ENCODE measurements at regions not wholly inside any gene's neighbourhood (a gene's known extent, or its start where the extent isn't known, plus 50 kb on each side); places are given as distances from the start of the nearest gene placed in this dataset.

DNA sequence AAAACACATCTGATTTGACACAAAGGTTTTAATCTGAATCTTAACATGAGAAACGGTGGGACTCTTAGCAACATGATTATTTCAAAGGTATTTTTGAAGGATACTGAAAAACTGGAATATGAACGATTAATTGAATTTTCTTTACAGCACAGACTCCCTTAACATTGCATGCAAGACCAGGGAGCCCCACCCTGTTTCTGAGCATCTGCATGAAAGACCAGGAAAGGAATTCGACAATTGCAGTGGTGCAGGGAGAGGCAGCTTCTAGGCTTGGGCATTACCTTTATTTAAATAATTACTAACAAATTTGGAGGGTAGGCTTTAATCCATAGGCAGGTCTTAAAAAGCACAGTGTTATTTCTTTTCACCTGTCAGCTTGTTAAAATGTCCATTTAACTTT lies 240.6 kb upstream of the TOPAZ1 start:
- ATAC-seq (no peak), FAIRE-seq (peak; percentile 31), DNase-seq (ENCODE audit: low read depth, low spot score) (no peak)
- RAD21 ChIA-PET (ENCODE audit: unreplicated experiment), result interaction anchor here (0.7 to 5.9 kb wide), 10 partner anchors 19 to 116 kb away, joined by 3 to 34 read pairs (median 4); no protein-coding TSS in a partner anchor
- SMC1A ChIA-PET (ENCODE audit: uncharacterized antibody, unreplicated experiment), result interaction anchor here (0.8 to 8.5 kb wide), 9 partner anchors 18 to 176 kb away, joined by 3 to 87 read pairs (median 7); no protein-coding TSS in a partner anchor
- Histone ChIP-seq H3K4me2 (ENCODE audit: control insufficient read depth, insufficient read depth) (peak overlapping the region; percentile 95), H3K27me3 (replicated peaks in 1 of 2; ENCODE audit: control insufficient read depth in 2 of 2, insufficient read depth in 2 of 2, low read length in 1 of 2) (peaks cover 9 to 11% of the 10 kb centered on the region in 2 experiments), H3K27ac (ENCODE audit: control insufficient read depth, insufficient read depth) (no peak overlapping the region), H4K20me1 (ENCODE audit: control insufficient read depth, insufficient read depth) (no peaks in the 10 kb centered on the region), H3K4me1 (ENCODE audit: control insufficient read depth, insufficient read depth, low read length) (peaks cover 6% of the 10 kb centered on the region; the same call in 1 of the 2 replicates), H3K9me3 (replicated peaks; ENCODE audit: control insufficient read depth, insufficient read depth, low read length) (no peaks in the 10 kb centered on the region), H3K36me3 (ENCODE audit: control insufficient read depth in 2 of 2, insufficient read depth in 2 of 2, low read length in 1 of 2) (no peaks in the 10 kb centered on the region), H3K79me2 (ENCODE audit: control insufficient read depth, insufficient read depth, low read length) (peaks cover 60% of the 10 kb centered on the region), H2AFZ (ENCODE audit: control insufficient read depth, low read depth, low read length) (no peak overlapping the region), H3K4me3 (peak overlapping the region; percentile 83), H3K9ac (ENCODE audit: control insufficient read depth, insufficient read depth, low read length) (peak overlapping the region; percentile 16; the same call in 1 of the 2 replicates)
- BruUV-seq (replicated peaks), result no TSS peak
- intact Hi-C loops (cut with micrococcal nuclease; ENCODE audit: unreplicated experiment) (no loop called here), in situ Hi-C loops (cut with MboI) (no loop called here)
- CTCF ChIA-PET, result interaction anchor here (0.9 to 1.6 kb wide), 8 partner anchors 11 to 145 kb away, joined by 3 to 5 read pairs (median 4); no protein-coding TSS in a partner anchor
- POLR2A ChIA-PET, result interaction anchor here (0.6 to 2.5 kb wide), 6 partner anchors 32 to 105 kb away, joined by 3 to 10 read pairs (median 4); no protein-coding TSS in a partner anchor
- 0% methylated on average over 3 of the region's 3 CpGs for WGBS (ENCODE audit: insufficient coverage, insufficient replicate concordance, low lambda C conversion rate, missing lambda C conversion rate)
- no peak for TF ChIP-seq HCFC1 (IDR thresholded peaks at IDR 0.05; ENCODE audit: low read length)
- TF ChIP-seq ZNF384 (IDR thresholded peaks at IDR 0.05; ENCODE audit: borderline replicate concordance, low read depth, low read length), result peak; percentile 0; the same call in 1 of the 2 replicates

DNA sequence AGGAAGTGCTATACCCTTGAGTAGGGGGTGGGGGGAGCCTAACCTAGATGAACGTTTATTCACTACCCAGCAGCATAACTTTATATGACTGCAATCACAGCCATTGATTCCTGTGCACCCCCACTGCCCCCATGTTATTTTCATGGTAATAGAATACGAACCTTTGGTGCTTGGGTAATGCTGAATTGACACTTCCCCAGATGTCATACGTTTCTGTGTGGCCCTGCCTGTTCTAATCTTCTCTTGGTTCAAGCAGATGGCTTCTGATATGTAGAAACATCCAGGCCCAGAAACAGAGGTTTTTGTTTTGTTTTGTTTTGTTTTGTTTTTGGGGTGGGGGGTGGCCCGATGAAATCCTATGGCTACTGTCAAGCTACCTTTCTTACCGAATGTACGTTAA lies 237.9 kb upstream of the TOPAZ1 start:
- no peak overlapping the region for H3K9ac ChIP-seq (ENCODE audit: control insufficient read depth, insufficient read depth, low read length)
- no peaks in the 10 kb centered on the region for H4K20me1 ChIP-seq (ENCODE audit: control insufficient read depth, insufficient read depth)
- no peak overlapping the region for H3K27ac ChIP-seq (ENCODE audit: control insufficient read depth, insufficient read depth)
- TF ChIP-seq, protein P1, sequence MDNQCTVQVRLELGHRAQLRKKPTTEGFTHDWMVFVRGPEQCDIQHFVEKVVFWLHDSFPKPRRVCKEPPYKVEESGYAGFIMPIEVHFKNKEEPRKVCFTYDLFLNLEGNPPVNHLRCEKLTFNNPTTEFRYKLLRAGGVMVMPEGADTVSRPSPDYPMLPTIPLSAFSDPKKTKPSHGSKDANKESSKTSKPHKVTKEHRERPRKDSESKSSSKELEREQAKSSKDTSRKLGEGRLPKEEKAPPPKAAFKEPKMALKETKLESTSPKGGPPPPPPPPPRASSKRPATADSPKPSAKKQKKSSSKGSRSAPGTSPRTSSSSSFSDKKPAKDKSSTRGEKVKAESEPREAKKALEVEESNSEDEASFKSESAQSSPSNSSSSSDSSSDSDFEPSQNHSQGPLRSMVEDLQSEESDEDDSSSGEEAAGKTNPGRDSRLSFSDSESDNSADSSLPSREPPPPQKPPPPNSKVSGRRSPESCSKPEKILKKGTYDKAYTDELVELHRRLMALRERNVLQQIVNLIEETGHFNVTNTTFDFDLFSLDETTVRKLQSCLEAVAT (IDR thresholded peaks at IDR 0.05), result peak; percentile 51; the same call in 1 of the 2 replicates
- no peak for TF ChIP-seq ZBTB40 (IDR thresholded peaks at IDR 0.05; ENCODE audit: borderline replicate concordance)
- BruUV-seq (replicated peaks), result no TSS peak
- SMC1A ChIA-PET (ENCODE audit: uncharacterized antibody, unreplicated experiment), result interaction anchor here (0.8 to 8.5 kb wide), 9 partner anchors 22 to 111 kb away, joined by 3 to 87 read pairs (median 4); no protein-coding TSS in a partner anchor
- intact Hi-C loops (cut with micrococcal nuclease; ENCODE audit: unreplicated experiment), result loop anchor here (1.0 kb wide), 1 partner anchor 28 kb away; no protein-coding TSS in a partner anchor
- peaks cover under 1 to 2% of the 10 kb centered on the region in 2 experiments; a peak in 2 of 4 replicates for H3K27me3 ChIP-seq (replicated peaks in 1 of 2; ENCODE audit: control insufficient read depth in 2 of 2, insufficient read depth in 2 of 2, low read length in 1 of 2)
- H3K36me3 ChIP-seq (ENCODE audit: control insufficient read depth in 2 of 2, insufficient read depth in 2 of 2, low read length in 1 of 2), result no peaks in the 10 kb centered on the region
- no peak overlapping the region for H2AFZ ChIP-seq (ENCODE audit: control insufficient read depth, low read depth, low read length)
- ATAC-seq (no peak), FAIRE-seq (no peak), DNase-seq (ENCODE audit: low read depth, low spot score) (no peak)
- 54% methylated on average over 6 of the region's 6 CpGs for WGBS (ENCODE audit: insufficient coverage, insufficient replicate concordance, low lambda C conversion rate, missing lambda C conversion rate)
- 0 out of 2 replicates have a peak, but pooled peaks cover under 1% of the 10 kb centered on the region for H3K4me1 ChIP-seq (ENCODE audit: control insufficient read depth, insufficient read depth, low read length)
- POLR2A ChIA-PET, result interaction anchor here (0.6 to 1.0 kb wide), 3 partner anchors 33 to 236 kb away, joined by 3 to 9 read pairs (median 5); no protein-coding TSS in a partner anchor
- no peaks in the 10 kb centered on the region for H3K9me3 ChIP-seq (replicated peaks; ENCODE audit: control insufficient read depth, insufficient read depth, low read length)
- H3K4me2 ChIP-seq (ENCODE audit: control insufficient read depth, insufficient read depth), result peak overlapping the region; percentile 49
- H3K79me2 ChIP-seq (ENCODE audit: control insufficient read depth, insufficient read depth, low read length), result peaks cover 71% of the 10 kb centered on the region
- RAD21 ChIA-PET (ENCODE audit: unreplicated experiment), result interaction anchor here (0.7 to 5.9 kb wide), 3 partner anchors 56 to 127 kb away, joined by 3 to 34 read pairs (median 4); no protein-coding TSS in a partner anchor
- H3K4me3 ChIP-seq, result peak overlapping the region; percentile 29
- CTCF ChIA-PET, result interaction anchor here (0.6 to 2.3 kb wide), 11 partner anchors 9 to 111 kb away, joined by 3 to 10 read pairs (median 4); no protein-coding TSS in a partner anchor
- in situ Hi-C loops (cut with MboI), result no loop called here
